Large intestine (tissue), 3 donors: ENCODE measurements at regions not wholly inside any gene's neighbourhood (a gene's known extent, or its start where the extent isn't known, plus 50 kb on each side); places are given as distances from the start of the nearest gene placed in this dataset.

Experiments
- DNase-seq, 2 donors: peaks; one replicate each; pipeline versions ENCODE4 v3.0.0 to v3.0.0-alpha.2; 2013
- H3K27ac ChIP-seq: one replicate; pipeline ENCODE4 v1.5.1; 2013; ENCODE audit warnings: low read length
- H3K27me3 ChIP-seq: 2 replicates; pipeline ENCODE4 v1.6.1; 2013; ENCODE audit warnings: low read length; ENCODE audit not compliant: control insufficient read depth, insufficient read depth
- H3K36me3 ChIP-seq: 2 replicates; pipeline ENCODE4 v1.6.1; 2013; ENCODE audit warnings: low read length; ENCODE audit not compliant: control insufficient read depth, insufficient read depth
- H3K4me1 ChIP-seq: one replicate; pipeline ENCODE4 v1.6.1; 2013; ENCODE audit warnings: low read length; ENCODE audit not compliant: control insufficient read depth, insufficient read depth
- H3K4me3 ChIP-seq: one replicate; pipeline ENCODE4 v1.5.1; 2013; ENCODE audit warnings: low read length
- H3K9me3 ChIP-seq: one replicate; pipeline ENCODE4 v1.6.1; 2013; ENCODE audit warnings: mild to moderate bottlenecking, low read depth, low read length, moderate library complexity; ENCODE audit not compliant: control insufficient read depth
- WGBS: methylation state at CpG from one replicate; pipeline ENCODE4 v1.1.5; 2013; ENCODE audit warnings: low lambda C conversion rate; ENCODE audit not compliant: insufficient coverage; 5-methylcytosine and 5-hydroxymethylcytosine counted together

DNA sequence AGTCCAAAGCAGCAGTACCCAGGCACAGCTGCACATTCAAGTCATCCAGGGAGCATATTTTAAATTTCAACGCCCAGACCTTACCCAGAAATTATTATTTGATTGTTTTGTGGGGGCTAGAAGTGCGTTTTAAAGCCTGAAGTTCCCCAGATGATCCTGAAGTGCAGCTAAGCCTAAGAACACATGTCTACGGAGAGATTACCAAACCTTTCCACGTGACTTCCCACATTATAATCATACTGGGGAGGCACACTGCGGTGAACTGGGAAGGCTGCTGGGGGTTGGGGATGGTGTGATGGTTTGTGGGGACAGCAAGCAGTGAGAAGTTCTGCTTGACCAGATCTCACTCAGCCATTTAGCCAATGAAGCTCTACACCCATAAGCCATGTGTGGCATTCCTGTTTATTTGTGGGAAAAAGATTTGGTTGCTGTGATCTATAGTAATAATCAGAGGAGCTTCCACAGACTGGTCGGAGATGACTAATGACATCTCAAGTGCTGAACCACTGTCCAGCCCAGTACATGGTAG lies 93.4 kb upstream of the CDH6 start:
- no CpG with 5 or more reads among the region's 6 CpGs for WGBS
- Histone ChIP-seq H3K27me3 (no peaks in the 10 kb centered on the region), H3K27ac (no peak overlapping the region), H3K36me3 (no peaks in the 10 kb centered on the region), H3K9me3 (no peaks in the 10 kb centered on the region), H3K4me1 (no peaks in the 10 kb centered on the region), H3K4me3 (no peak overlapping the region)
- no peak for DNase-seq

GRCh38 chr5:31098811-31099210 lies 94.7 kb upstream of the CDH6 start:
- Histone ChIP-seq H3K27me3 (no peaks in the 10 kb centered on the region), H3K27ac (no peak overlapping the region), H3K4me3 (no peak overlapping the region), H3K36me3 (no peaks in the 10 kb centered on the region), H3K9me3 (no peaks in the 10 kb centered on the region), H3K4me1 (no peaks in the 10 kb centered on the region)
- 86% methylated on average over 3 of the region's 4 CpGs for whole genome bisulfite sequencing
- no peak for DNase-seq

DNA sequence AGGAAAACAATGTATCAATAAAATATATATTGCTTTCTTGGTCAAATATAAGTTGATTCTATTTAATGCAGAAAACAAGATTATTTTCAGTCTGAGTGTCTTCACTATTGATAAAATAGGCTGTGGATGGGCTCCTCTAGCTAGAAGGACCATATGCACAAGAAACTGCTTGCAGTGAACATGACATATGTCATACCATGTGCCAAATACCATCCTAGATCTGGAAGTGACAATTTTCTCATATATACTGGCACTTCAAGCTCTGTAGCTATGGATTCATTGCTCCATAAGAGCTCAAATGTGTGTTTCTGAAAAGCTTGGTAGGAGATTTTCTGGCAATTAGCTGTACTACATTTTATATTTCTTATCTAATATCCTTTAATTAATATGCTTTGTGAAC lies 95.6 kb upstream of the CDH6 start:
- H3K36me3 ChIP-seq = no peaks in the 10 kb centered on the region
- H3K4me3 ChIP-seq = no peak overlapping the region
- no peak overlapping the region for H3K27ac ChIP-seq
- H3K4me1 ChIP-seq = no peaks in the 10 kb centered on the region
- no peak for DNase-seq
- no peaks in the 10 kb centered on the region for H3K9me3 ChIP-seq
- no peaks in the 10 kb centered on the region for H3K27me3 ChIP-seq

GRCh38 chr5:31096238-31096865 lies 97.1 kb upstream of the CDH6 start:
- Histone ChIP-seq H3K27ac (no peak overlapping the region), H3K4me3 (no peak overlapping the region), H3K9me3 (no peaks in the 10 kb centered on the region), H3K36me3 (no peaks in the 10 kb centered on the region), H3K27me3 (no peaks in the 10 kb centered on the region), H3K4me1 (no peaks in the 10 kb centered on the region)
- DNase-seq = no peak
- 80% methylated on average over 1 of the region's 5 CpGs for WGBS

GRCh38 chr5:31095796-31096195 lies 97.7 kb upstream of the CDH6 start:
- no peak overlapping the region for H3K27ac ChIP-seq
- 100% methylated on average over 1 of the region's 1 CpG for WGBS
- no peaks in the 10 kb centered on the region for H3K36me3 ChIP-seq
- no peaks in the 10 kb centered on the region for H3K27me3 ChIP-seq
- no peaks in the 10 kb centered on the region for H3K4me1 ChIP-seq
- no peak for DNase-seq
- H3K9me3 ChIP-seq = no peaks in the 10 kb centered on the region
- H3K4me3 ChIP-seq = no peak overlapping the region

DNA sequence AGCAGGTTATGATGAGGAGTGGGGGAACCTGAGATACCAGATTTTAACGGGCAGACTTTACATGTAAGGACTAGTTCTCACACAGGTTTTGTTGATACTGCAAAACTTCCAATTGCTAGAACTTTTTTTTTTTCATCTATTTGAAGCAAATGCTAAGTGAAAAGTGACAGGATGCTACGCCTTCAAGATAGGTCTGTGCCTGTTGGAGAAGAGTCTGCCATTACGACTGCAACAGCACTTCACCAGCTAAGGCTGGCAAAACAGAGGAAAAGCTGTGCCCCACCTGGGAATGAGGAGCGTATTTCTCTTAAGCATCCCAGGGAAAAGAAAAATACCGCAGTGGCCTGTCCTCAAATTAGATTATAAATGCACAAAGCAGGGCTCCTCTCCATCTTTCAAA lies 102.0 kb upstream of the CDH6 start:
- no CpG with 5 or more reads among the region's 5 CpGs for WGBS
- no peak for DNase-seq
- Histone ChIP-seq H3K36me3 (no peaks in the 10 kb centered on the region), H3K4me1 (no peaks in the 10 kb centered on the region), H3K9me3 (no peaks in the 10 kb centered on the region), H3K27me3 (no peaks in the 10 kb centered on the region), H3K27ac (no peak overlapping the region), H3K4me3 (no peak overlapping the region)

GRCh38 chr5:31090467-31090866 lies 103.0 kb upstream of the CDH6 start:
- no peaks in the 10 kb centered on the region for H3K9me3 ChIP-seq
- H3K4me3 ChIP-seq = no peak overlapping the region
- H3K4me1 ChIP-seq = no peaks in the 10 kb centered on the region
- DNase-seq = no peak
- WGBS = 100% methylated on average over 1 of the region's 3 CpGs
- no peak overlapping the region for H3K27ac ChIP-seq
- H3K36me3 ChIP-seq = no peaks in the 10 kb centered on the region
- no peaks in the 10 kb centered on the region for H3K27me3 ChIP-seq

DNA sequence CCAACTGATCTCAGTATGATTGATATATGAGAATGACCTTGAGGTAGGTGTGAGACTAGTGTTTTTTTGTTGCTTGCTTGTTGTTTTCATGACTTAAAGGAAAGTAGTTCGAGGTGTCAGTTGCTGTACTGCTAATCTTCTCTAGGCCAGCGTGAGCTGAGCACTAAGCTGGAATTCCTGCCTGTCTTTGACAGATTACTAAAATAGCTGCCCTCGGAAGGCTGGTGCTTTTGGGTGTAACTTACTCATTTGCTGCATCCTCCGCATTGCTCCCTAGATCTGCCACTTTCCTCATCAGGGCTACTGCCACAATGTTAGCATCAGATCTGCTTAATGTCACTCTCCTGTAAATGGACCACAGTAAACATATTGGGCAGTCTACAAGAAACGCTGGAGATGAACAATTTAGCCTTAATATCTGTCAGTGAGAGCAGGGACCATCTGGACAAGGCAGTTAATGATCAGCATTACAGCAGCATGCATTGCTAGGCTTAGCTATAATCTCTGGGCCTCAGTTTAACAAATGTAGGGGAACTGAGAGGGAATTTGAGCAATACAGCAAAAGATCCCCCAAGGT lies 106.6 kb upstream of the CDH6 start:
- Histone ChIP-seq H3K36me3 (no peaks in the 10 kb centered on the region), H3K9me3 (no peaks in the 10 kb centered on the region), H3K4me1 (no peaks in the 10 kb centered on the region), H3K27me3 (no peaks in the 10 kb centered on the region), H3K27ac (no peak overlapping the region), H3K4me3 (no peak overlapping the region)
- 63% methylated on average over 2 of the region's 5 CpGs for WGBS
- no peak for DNase-seq

GRCh38 chr5:31084871-31085270 lies 108.6 kb upstream of the CDH6 start:
- WGBS = no CpG with 5 or more reads among the region's 5 CpGs
- no peak for DNase-seq
- H3K36me3 ChIP-seq = no peaks in the 10 kb centered on the region
- no peaks in the 10 kb centered on the region for H3K27me3 ChIP-seq
- H3K9me3 ChIP-seq = no peaks in the 10 kb centered on the region
- no peak overlapping the region for H3K4me3 ChIP-seq
- no peak overlapping the region for H3K27ac ChIP-seq
- no peaks in the 10 kb centered on the region for H3K4me1 ChIP-seq

DNA sequence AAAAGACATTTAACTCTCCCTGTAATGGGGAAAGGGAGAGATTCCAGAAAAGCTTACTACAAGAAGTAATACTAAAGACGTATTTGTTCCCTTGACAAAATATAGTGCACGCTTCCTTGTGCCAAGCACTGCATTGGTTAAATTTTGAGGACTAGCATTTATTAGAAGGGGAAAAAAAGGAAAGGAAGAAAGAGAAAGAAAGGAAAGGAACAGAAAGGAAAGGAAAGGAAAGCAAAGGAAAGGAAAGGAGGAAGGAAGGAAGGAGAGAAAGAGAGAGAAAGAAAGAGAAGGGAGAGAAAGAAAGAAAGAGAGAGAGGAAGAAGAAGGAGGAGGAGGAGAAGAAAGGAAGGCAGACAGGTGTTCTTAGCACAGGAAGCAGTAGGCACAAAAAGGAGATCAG lies 110.1 kb upstream of the CDH6 start:
- Histone ChIP-seq H3K9me3 (no peaks in the 10 kb centered on the region), H3K27me3 (no peaks in the 10 kb centered on the region), H3K4me1 (no peaks in the 10 kb centered on the region), H3K27ac (no peak overlapping the region), H3K4me3 (no peak overlapping the region), H3K36me3 (no peaks in the 10 kb centered on the region)
- WGBS = 96% methylated on average over 2 of the region's 2 CpGs
- DNase-seq = no peak

- Histone ChIP-seq H3K4me3 (no peak overlapping the region), H3K36me3 (no peaks in the 10 kb centered on the region)
- no CpG with 5 or more reads among the region's 2 CpGs for WGBS
These were observed 113.8 kb upstream of the CDH6 start for GRCh38 chr5:31079668-31080067.

More at GRCh38 chr5:31079668-31080067, 113.8 kb upstream of the CDH6 start:
- Histone ChIP-seq H3K27me3 (no peaks in the 10 kb centered on the region), H3K9me3 (no peaks in the 10 kb centered on the region), H3K27ac (no peak overlapping the region), H3K4me1 (no peaks in the 10 kb centered on the region)
- no peak for DNase-seq
